GM19035 (cell line): ENCODE measurements at regions not wholly inside any gene's neighbourhood (a gene's known extent, or its start where the extent isn't known, plus 50 kb on each side); places are given as distances from the start of the nearest gene placed in this dataset.

Source experiments
- ATAC-seq: cut with Tn5 transposase; IDR thresholded peaks from one replicate; pipeline ENCODE4 v1.9.1; 2021; ENCODE audit not compliant: unreplicated experiment

DNA sequence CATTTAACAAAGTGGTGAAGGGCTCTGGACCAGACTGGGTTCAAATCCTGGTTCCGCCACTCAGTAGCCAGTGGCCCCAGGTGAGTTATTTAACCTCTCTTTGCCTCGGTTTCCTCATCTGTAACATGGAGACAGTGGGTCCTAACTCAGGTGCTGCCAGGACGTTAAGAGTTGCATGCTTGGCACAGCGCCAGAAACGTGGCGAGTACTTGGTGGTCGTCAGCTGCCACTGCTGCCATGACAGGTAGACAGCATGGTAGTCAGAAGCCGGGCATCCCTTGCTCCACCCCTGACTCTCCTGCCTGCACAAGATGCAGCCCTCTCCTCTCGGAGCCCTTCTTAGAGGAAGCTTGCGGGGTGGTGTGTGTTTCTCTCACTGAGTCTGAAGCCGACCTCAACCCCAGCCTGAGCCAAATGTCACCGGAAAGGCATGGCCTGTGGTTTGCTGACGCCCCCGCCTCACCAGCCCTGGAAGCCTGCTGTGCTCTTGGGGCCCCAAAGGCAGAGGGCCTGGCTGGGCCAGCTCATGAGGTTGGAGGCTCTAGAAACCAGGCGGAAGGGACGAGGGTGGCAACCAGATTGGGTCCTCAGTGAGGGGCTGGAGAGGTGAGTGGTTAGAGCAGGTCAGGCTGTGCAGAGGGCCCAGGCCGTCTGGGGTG is 160.8 kb upstream of the TLE3 start:
- no peak for ATAC-seq

DNA sequence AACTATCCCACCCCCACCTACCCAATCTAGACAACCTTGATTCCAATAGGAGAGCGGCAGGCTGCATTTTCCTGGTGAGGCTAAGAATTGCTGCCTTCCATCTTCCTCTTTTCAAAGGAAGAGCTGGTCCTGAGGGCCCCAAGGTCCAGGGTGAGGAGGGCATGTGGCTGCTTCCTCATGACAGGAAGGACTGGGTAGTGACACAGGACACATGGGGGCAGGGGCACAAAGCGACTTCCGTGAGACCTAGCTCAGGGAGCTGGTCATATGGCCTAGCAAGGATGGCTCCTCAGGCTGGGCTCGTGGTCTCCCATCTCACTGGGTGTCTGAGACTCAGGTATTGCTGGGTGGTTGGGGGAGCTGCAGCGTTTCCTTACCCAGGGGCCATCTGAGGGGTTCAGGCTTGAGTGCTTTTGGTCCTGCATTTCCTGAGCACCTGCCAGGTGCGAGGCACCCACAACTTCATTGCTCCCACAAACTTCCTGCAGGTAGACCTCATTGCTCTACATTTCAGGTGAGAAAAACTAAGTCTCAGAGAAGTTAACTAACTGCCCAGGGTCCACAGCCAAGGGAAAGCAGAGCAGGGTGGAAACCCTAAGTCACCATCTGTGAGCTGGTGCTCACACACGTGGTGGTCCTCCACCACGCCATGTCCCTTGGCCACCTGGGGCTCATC is 160.0 kb upstream of the TLE3 start:
- no peak for ATAC-seq

DNA sequence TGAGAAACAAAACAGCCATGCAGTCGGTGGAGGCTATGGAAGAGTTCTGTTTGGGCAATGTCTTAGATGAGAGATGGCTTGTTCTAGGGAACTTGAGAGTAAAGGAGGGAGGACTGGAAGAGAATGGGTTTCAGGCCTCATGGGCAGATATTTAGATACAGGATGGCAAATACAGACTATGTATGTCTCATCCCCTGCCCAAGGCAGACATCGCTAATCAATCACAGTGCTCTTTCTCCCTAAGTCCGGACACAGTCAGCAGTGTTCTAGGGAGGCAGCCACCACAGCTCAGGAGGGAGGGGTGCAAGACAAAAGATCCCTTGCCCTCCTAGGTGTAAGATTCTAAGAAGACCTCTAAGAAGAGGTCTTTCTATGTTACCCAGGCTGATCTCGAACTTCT is 159.3 kb upstream of the TLE3 start:
- ATAC-seq: no peak

DNA sequence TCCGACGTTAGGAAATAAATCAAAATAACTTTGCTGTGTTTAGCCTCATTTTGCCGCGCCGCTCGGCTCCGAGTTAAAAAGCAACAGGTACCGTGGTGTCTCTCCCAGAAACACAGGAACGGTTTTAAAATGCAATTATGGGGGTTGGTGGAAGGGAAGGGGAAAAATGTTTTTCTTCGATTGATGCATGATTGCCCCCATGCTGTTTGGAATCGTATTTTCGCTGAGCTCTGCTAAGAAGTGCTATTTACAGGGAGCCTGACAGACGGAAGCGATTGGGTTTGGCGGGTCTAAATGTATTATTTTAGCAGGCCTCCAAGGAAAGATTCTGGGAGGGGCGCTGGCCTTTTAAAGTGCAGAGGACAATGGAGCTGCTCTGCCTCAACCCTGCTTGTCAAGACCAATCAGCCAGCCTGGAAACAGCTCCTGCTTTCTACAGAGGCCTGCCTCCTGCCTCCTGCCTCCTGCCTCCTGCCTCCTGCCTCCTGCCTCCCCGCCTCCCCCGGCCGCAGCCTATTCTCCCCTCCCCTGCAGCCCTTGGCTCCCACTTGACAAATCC is 156.7 kb upstream of the TLE3 start:
- no peak for ATAC-seq

DNA sequence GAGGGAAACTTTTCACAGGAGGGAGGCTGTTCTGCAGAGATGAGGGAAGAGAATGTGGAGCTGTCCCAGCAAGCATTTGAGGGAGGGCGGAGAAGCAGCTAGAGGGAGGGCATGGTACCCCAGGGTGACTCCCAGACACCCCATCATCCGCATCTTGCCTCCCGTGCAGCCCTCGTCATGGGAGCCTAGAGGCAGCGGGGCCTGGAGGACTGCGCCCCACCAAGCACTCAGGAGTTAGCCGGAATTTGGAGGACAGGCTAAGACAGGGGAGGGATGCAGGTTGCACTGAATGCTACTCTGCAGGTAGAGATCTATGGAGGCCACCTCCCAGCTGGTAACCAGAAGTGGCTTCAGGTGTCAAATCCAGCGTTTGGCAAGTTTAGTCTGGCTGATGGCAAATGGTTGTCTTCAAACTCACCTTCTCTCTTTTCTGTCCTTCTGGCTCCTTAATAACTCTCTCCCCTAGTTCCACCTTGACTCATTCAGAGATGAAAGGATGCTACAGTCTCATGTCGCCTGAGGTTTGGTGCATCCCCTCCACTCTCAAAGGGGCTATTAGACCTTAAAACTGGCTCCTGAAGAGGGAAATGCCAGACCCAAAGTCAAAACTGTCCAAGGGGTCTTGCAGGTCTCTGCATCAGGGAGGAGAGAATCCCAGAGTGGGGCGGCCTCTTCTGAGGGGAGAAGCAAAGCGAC is 155.9 kb upstream of the TLE3 start:
- ATAC-seq: no peak

DNA sequence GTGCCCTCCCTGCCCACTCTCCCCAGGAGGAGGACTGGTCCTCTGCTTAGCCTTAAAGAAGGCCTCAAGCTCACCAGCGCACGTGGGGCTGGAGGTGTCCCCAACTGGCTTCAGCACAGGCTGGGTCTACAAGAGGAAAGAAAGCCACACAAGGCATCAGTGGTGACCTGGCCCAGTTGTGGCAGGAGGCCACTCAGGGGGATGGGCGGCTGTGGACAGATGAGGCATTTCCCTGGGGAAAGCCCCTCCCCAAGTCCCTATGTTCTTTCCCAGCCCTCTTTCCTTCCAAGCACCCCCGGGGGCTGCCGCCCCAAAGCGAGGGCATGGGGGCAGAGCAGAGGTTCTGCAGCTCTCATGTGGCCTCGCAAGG is 155.2 kb upstream of the TLE3 start:
- ATAC-seq: no peak

DNA sequence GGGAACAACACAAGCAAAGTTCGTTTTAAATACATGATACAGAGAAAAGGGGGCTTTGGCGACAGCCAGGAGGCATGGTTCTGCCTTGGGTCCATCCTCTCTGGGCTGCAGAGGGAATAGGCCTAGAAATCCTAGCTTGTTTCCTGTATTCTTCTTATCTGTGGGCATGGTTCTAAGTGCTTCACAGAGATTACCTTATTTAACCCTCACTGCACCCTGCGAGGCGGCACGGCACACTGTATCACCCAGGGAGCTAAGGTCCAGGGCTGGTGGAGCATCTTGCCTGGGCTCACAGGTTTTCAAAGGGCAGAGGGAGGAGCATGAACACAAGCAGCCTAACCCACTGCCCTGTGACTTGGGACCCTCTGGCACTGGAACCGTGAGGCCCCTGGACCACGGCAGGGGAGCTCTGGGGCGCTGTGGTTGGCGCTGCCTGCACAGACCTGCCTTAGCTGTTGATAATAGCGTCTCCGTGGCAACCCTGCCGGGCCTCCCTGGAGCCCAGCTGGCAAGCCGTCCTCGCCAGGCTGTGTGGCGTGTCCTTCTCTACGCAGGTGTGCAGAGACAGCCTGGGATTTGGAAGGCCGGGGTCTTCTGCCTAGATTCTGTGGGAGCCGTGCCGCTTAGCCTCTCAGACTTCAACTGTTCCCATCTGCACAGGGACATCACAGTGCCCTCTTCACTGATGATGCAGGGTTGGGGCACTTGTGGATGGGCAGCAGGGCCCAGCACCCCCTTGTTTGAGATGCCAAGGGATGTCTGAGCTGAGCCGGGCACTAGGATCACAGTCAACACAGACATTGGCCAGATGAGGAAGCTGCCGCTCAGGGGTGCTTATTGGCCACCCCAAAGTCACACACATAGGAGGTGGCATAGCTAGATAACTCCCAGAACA is 154.6 kb upstream of the TLE3 start:
- ATAC-seq: no peak

DNA sequence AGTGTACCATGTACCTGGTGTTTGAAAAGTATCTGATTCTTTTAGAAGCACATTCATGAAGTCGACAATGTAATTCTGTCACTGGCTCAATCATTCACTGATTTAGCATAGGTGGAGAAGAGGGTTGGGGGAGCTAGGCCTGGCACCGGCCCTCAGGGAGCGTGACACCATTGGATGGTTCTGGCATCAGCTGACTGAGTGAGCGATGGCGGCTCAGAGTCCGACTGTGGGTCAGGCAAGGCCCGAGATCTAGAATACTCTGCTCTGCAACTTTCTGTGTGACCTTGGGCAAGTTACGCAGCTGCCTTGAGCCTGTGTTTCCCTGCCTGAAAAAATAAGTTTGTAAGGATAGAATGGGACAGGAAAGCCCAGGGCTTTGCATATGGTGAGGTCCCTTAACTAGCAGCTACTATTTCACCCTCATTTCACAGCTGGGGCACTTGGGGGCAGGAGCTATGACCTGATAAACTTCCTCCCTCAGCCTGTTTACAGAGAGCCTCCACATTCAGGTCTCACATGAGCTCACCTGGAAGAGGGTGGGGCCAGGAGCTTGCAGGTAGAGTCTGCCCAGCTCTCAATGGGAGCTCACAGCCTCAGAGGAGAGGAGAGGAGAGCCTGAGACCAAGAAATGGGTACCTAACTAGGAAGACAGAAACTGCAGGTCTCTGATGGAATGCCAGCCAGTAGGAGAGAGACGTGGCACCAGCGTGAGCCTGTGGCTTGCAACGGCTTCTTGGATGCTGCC is 153.7 kb upstream of the TLE3 start:
- ATAC-seq: no peak

DNA sequence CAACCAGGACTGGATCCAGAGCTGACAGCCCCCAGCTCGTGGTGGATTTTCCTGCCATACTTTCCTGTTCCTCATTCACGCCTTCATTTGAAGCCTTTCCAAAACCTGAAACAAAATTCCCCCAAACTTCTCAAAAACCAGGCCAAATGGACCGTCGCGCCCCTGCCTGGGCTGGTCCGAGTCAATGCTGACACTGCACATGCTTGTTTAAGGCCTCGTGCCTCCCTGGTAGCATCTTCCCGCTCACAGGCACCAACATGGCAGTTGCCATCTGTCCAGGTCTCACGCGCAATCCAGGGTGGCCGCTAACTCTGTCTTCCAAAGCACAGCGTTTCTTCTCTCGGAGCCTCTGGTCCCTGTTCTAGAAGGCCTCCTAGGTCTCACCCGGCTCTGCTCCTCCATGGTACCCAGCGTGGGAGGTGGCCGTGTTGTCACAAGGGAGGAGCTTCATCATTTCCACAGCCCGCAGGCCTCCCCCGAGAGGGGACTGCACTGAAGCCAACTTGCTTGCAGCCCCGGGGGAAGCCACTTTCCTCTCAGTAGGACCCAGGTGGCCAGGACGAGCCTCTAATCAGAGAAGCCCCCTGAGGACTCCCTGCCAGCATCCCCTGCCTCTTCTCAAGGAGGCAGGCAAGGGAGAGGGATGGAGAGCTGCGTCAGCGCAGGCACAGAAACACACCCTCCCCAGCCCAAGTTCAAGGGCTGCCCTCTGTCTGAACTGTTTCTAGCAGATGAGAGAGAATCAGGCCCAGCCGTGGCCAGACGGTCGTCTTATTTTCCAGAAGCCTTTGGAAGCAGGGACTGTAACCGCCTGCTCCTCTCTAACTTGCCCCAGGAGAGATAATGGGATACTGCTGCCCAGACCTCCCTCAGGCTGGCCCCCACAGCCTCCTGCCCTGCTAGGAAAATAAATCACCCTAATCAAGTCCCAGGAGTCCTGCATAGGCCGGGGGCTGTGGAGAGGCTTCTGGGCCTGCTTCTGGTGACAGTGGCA is 152.8 kb upstream of the TLE3 start:
- no peak for ATAC-seq

DNA sequence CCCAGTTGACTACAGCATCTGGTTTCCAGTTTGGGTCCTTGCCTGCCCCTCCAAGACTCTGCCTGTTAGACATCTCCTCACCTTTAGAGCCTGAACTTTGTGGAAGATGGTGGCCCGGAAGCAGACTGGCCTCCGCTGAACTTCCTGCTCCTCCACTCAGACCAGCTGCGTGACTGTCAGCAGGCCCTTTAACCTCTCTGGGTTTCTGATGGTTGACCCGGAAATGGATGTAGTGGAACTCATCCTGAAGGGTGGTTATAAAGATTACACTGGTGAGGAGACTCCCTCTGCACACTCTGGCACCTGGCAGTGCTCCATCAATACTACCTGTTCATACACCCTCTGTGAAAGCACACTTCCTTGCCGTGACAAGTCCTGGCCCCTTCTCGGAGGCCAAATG is 151.9 kb upstream of the TLE3 start:
- no peak for ATAC-seq

DNA sequence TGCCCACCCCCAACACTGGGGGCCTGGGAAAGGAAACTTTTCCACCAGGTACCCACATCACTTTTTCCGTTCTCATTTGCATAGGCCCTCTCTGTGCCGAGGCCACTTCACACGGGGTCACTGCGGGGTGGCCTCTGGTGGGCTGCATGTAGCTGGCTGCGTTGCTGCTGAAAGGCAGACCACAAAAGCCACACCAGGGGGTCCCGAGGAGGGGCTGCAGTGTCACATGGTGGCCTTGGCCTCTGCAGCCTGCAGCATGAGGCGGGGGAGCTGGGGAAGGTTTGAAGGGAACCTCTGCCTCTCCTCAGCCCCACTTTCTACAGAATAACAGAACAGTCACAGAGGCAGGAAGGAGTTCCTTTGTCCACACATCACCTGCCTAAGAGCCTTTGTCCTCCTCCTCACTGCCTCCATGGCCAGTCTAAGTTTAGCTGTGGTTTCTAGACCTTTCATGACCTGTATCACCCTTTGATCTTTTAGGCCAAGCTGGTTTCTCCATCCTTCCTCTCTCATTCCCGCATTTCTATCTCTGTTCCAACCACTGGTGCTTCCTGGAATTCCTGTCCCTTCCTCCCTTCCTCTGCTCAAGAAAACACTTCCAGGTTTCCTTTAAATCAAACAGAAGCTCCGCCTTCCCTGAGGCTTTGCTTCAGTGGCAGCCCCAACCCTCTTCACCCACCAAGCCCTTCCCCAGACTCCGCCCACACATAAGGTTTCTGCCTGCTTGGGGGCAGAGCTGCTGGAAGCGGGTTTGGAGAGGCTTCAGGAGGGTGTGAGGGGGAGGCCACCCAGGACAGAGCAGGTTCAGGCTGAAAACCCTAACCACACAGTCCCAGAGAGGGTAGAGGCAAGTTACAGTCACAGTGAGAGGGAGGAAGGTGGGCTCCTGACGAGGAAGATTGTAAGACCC is 150.7 kb upstream of the TLE3 start:
- ATAC-seq: no peak

DNA sequence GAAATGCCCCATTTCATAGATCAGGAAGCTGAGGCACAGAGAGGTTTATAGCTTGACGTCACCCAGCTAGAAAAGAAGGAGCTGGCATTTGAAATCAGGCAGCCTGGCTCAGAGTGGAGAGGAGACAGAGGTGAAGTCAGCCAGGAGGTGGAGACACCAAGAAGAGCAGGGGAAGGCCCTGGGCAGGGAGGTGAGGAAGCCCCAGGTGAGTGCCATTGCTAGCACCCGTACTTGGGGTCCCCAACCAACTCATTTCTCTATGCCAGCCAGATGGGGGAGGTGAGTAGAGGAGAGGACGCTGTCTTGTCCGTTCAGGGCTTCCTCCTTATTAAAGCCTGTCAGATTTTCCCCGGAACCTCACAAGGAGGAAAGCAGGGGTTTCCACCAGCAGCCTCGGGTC is 149.6 kb upstream of the TLE3 start:
- no peak for ATAC-seq

DNA sequence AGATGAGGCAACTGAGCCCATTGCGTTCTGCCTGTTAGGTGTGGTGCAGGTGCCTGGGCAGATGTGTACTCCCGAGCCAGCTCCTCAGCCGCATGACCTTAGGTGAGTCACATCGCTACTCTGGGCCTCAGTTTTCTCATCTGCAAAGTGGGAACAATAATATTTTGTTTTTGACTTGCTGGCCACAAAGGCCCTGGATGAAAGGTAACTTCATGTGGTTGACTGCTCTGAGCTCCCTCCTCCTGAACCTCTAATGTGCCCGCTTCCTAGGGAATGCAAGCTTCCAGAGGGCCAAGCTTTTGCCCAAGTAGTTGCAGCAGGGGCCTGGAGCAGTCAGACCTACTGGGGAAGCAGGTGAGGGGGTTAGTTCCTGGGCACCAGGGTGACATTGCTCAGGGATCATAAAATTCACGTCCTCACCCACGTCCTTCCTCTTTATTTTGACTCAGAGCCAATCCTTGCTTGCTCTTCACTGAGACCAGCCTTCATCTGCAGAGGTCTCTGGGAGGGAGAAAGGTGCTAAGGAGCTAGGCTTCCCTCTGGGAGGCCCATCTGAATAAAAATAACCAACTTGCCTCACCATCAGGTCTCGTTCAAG is 149.0 kb upstream of the TLE3 start:
- ATAC-seq: no peak

DNA sequence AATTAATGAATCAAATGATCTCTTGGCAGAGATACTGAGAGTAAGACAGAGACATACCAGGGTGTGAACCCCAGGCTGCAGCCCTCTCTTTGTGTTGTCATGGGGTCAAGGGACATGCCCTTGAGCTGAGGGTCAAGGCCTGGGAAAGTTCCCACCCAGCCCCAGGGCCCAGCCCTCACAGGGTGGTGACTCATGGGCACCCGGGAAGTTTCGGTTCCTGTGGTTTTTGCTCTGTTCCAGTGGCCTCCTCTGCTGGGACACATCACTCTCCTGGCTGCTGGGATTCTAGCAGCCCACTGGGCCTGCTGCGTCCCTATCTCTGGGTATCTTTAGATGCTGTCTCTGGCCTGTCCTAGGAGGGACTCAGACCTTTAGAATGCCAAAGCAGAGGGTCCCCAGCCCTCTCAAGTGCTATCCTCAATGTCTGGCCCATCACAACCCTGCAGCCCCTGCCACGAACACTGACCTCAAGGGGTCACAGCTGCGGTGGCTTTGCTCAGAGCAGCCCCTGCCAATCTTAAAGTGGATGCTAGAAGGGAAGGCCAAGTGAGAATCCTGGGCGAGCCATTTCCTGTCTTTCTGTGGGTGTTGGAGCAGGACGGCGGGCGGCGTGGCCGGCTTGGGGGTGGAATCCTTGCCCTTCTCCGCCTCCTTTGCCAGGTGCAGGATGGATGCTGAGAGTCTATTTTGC is 148.4 kb upstream of the TLE3 start:
- no peak for ATAC-seq

DNA sequence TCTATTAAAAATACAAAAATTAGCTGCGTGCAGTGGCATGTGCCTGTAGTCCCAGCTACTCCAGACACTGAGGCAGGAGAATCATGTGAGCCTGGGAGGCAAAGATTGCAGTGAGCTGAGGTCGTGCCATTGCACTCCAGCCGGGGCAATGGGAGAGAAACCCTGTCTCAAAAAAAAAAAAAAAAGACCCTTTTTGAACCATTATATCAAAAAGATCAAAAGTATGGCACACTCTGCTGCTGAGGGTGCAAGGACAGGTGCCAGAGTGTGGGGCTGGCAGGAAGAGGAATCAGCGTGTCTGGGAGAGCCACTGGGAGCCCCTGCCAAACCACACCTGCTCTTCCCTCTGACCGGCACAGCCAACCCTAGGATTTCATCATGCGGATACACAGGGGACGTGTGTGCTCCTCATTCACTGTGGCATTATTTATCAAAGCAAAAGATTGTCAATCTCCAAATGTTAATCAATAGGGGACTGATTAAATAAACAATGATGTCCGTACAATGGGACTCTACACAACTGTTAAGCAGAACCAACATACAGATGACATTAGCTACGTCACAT is 147.3 kb upstream of the TLE3 start:
- ATAC-seq: no peak

DNA sequence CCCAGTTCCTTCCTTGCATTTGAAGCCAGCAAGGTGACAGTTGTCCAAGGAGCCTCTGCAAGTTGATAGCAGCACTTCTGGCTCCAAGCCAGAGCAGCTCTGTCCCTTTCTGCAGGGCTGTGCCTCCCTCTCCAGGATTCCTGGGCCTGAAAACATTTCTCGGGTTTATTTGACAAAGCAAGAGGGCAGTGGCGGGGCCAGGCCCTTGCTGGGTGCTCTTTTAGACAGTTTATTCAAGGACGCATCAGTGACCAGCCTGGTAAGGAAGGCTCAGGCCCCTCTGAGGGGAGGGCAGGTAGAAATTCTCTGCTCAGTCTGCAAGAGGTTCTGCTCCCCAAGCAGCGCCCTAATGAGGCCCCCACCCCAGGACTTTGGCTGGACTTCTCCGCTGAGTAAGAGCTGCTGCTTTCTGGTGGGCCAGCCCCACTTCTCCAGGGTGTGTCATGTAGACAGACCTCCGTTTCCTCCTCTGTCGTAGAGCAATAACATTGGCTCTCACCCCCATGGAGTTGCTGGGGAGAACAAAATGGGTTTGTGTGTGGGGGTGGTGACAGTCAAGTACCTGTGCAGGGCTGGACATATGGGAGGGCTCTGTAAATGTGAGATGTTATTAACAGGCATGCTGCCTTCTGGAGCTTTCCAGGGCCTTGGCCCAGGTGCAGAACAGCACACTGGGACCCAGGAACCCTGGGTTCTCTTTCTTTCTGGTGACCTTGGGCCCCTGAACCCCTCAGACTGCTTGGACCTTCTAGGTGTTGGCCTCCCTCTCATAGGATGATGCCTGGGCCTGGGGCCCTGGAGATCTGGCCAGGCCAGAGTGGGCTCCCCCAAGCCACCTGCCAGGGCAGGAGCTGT is 146.2 kb upstream of the TLE3 start:
- no peak for ATAC-seq
